ENCODE measurements at regions not wholly inside any gene's neighbourhood (a gene's known extent, or its start where the extent isn't known, plus 50 kb on each side); places are given as distances from the start of the nearest gene placed in this dataset.
A peak's percentile ranks its signal among the peaks of the same experiment; 100 is the strongest.

- TF ChIP-seq HOXD13 (CRISPR knock-in tag; IDR thresholded peaks at IDR 0.05; ENCODE audit: borderline replicate concordance) (no peak), ZNF266 (tag by site-specific recombination; IDR thresholded peaks at IDR 0.05; ENCODE audit: low read depth) (no peak), ZNF157 (tag by site-specific recombination; IDR thresholded peaks at IDR 0.05) (no peak), ZBTB7A (tag by site-specific recombination; IDR thresholded peaks at IDR 0.05; ENCODE audit: low read depth) (no peak), ZNF660 (tag by site-specific recombination; IDR thresholded peaks at IDR 0.05) (no peak), ZNF571 (tag by site-specific recombination; IDR thresholded peaks at IDR 0.05) (no peak), SETDB1 (IDR thresholded peaks at IDR 0.05; ENCODE audit: insufficient read length, low read length) (no peak)
Observed at GRCh38 chr10:71045936-71046335, 157.6 kb upstream of the PCBD1 start (continued).

- POLR2A ChIA-PET, result no interaction called here
- Histone ChIP-seq H3K36me3 (ENCODE audit: control insufficient read depth in 2 of 2, insufficient read depth in 1 of 2, low read length in 2 of 2) (no peaks in the 10 kb centered on the region), H3K9me3 (ENCODE audit: control insufficient read depth, insufficient read depth, low read depth, low read length) (no peaks in the 10 kb centered on the region), H3K4me1 (ENCODE audit: control insufficient read depth, insufficient read depth, low read length) (no peaks in the 10 kb centered on the region), H3K4me3 (ENCODE audit: low read depth, low read length) (no peak overlapping the region), H3K27ac (ENCODE audit: extremely low read depth, low read depth, low read length) (no peak overlapping the region)
- CTCF ChIA-PET, result interaction anchor here (1.0 kb wide), 1 partner anchor 17 kb away, joined by 3 read pairs; no protein-coding TSS in a partner anchor
- no peak for TF ChIP-seq ZNF302 (tag by site-specific recombination; IDR thresholded peaks at IDR 0.05; ENCODE audit: low read depth)
Observed at GRCh38 chr10:71046747-71047146, 158.4 kb upstream of the PCBD1 start.

DNA sequence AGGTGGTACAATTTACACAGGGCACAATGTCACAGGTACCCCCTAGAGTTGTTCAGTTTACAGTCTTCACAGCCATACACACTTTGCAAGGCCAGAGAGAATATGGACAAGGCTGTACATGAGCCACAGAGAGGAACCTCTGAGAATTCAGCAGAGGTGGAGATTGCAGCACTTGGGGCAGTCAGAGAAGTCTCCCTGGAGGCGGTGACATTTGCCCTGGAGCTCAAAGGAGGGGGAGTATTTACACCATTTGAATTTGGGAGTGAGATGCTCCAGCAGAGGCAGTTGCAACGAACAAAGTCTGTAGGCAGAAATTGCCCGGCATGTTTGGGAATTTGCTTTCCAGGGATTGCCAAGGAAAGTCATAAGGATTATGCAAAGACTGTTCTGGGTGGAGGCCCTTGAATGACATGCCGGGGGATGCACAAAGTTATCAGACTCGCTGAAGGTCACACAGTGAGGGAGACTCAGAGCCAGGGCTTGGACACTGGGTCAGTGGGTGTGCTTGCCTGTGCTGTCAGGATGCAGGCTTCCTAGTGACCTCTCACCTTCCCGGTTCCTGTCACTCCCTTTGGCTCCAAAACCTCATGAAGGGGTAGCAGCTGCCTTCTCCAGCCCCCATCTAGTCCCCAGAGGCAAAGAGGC lies 160.7 kb upstream of the PCBD1 start:
- Histone ChIP-seq H3K4me1 (ENCODE audit: control insufficient read depth, insufficient read depth, low read length) (no peaks in the 10 kb centered on the region), H3K4me3 (ENCODE audit: low read depth, low read length) (no peak overlapping the region), H3K27ac (ENCODE audit: extremely low read depth, low read depth, low read length) (no peak overlapping the region), H3K9me3 (ENCODE audit: control insufficient read depth, insufficient read depth, low read depth, low read length) (no peaks in the 10 kb centered on the region), H3K36me3 (ENCODE audit: control insufficient read depth in 2 of 2, insufficient read depth in 1 of 2, low read length in 2 of 2) (no peaks in the 10 kb centered on the region)
- ChIA-PET POLR2A (no interaction called here), CTCF (interaction anchor here (0.6 to 0.7 kb wide), 2 partner anchors 251 to 685 kb away, joined by 3 read pairs; no protein-coding TSS in a partner anchor)
- TF ChIP-seq SP3 (tag by site-specific recombination; IDR thresholded peaks at IDR 0.05), result no peak
- no peak for TF ChIP-seq ZNF571 (tag by site-specific recombination; IDR thresholded peaks at IDR 0.05)
- TF ChIP-seq, protein P1, sequence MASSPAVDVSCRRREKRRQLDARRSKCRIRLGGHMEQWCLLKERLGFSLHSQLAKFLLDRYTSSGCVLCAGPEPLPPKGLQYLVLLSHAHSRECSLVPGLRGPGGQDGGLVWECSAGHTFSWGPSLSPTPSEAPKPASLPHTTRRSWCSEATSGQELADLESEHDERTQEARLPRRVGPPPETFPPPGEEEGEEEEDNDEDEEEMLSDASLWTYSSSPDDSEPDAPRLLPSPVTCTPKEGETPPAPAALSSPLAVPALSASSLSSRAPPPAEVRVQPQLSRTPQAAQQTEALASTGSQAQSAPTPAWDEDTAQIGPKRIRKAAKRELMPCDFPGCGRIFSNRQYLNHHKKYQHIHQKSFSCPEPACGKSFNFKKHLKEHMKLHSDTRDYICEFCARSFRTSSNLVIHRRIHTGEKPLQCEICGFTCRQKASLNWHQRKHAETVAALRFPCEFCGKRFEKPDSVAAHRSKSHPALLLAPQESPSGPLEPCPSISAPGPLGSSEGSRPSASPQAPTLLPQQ (tag by site-specific recombination; IDR thresholded peaks at IDR 0.05), result no peak
- TF ChIP-seq ZNF623 (tag by site-specific recombination; IDR thresholded peaks at IDR 0.05), result no peak
- TF ChIP-seq, protein P2, sequence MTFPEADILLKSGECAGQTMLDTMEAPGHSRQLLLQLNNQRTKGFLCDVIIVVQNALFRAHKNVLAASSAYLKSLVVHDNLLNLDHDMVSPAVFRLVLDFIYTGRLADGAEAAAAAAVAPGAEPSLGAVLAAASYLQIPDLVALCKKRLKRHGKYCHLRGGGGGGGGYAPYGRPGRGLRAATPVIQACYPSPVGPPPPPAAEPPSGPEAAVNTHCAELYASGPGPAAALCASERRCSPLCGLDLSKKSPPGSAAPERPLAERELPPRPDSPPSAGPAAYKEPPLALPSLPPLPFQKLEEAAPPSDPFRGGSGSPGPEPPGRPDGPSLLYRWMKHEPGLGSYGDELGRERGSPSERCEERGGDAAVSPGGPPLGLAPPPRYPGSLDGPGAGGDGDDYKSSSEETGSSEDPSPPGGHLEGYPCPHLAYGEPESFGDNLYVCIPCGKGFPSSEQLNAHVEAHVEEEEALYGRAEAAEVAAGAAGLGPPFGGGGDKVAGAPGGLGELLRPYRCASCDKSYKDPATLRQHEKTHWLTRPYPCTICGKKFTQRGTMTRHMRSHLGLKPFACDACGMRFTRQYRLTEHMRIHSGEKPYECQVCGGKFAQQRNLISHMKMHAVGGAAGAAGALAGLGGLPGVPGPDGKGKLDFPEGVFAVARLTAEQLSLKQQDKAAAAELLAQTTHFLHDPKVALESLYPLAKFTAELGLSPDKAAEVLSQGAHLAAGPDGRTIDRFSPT (tag by site-specific recombination; IDR thresholded peaks at IDR 0.05), result no peak
- no peak for TF ChIP-seq BCL6B (tag by site-specific recombination; IDR thresholded peaks at IDR 0.05)

GRCh38 chr10:71049994-71050393 lies 161.6 kb upstream of the PCBD1 start:
- ChIA-PET CTCF (no interaction called here), POLR2A (no interaction called here)

More at GRCh38 chr10:71049994-71050393, 161.6 kb upstream of the PCBD1 start:
- 0 out of 2 replicates have a peak, but pooled peaks have one; percentile 49 for TF ChIP-seq ZSCAN4 (tag by site-specific recombination; IDR thresholded peaks at IDR 0.05)
- TF ChIP-seq SETDB1 (IDR thresholded peaks at IDR 0.05; ENCODE audit: insufficient read length, low read length), result no peak
- TF ChIP-seq ZNF426 (tag by site-specific recombination; IDR thresholded peaks at IDR 0.05), result no peak
- TF ChIP-seq ZNF341 (tag by site-specific recombination; IDR thresholded peaks at IDR 0.05; ENCODE audit: low read depth), result 0 out of 2 replicates have a peak, but pooled peaks have one; percentile 21
- no peak overlapping the region for H3K27ac ChIP-seq (ENCODE audit: extremely low read depth, low read depth, low read length)
- H3K36me3 ChIP-seq (ENCODE audit: control insufficient read depth in 2 of 2, insufficient read depth in 1 of 2, low read length in 2 of 2), result no peaks in the 10 kb centered on the region
- H3K4me3 ChIP-seq (ENCODE audit: low read depth, low read length), result no peak overlapping the region
- H3K9me3 ChIP-seq (ENCODE audit: control insufficient read depth, insufficient read depth, low read depth, low read length), result no peaks in the 10 kb centered on the region
- no peaks in the 10 kb centered on the region for H3K4me1 ChIP-seq (ENCODE audit: control insufficient read depth, insufficient read depth, low read length)

All from HEK293 (cell line).